Fibroblast of skin of right biceps (primary cell): ENCODE measurements at regions not wholly inside any gene's neighbourhood (a gene's known extent, or its start where the extent isn't known, plus 50 kb on each side); places are given as distances from the start of the nearest gene placed in this dataset.
A peak's percentile ranks its signal among the peaks of the same experiment; 100 is the strongest.

Source experiments
- DNase-seq: peaks from one replicate; pipeline ENCODE4 v3.0.0-alpha.2; 2013

DNA sequence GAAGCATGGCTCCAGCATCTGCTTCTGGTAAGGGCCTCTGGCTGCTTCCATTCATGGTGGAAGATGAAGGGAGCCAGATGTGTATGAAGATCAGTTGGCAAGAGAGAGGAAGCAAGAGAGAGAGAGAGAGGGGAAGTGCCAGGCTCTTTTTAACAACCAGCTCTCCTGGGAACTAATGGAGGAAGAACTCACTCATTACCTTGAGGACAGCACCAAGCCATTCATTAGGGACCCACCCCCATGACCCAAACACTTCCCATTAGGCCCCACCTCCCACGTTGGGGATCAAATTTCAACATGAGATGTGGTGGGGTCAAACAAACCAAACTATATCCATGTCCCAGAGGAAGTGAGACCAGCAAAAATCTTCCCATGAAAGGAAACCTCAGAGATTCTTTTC is 124.8 kb upstream of the SIX2 start:
- no peak for DNase-seq

- peak; percentile 34 for DNase-seq
Measured at GRCh38 chr2:45132551-45132950, 123.3 kb upstream of the SIX2 start.

- peak; percentile 40 for DNase-seq
Measured at GRCh38 chr2:45131587-45131986, 122.3 kb upstream of the SIX2 start.

DNA sequence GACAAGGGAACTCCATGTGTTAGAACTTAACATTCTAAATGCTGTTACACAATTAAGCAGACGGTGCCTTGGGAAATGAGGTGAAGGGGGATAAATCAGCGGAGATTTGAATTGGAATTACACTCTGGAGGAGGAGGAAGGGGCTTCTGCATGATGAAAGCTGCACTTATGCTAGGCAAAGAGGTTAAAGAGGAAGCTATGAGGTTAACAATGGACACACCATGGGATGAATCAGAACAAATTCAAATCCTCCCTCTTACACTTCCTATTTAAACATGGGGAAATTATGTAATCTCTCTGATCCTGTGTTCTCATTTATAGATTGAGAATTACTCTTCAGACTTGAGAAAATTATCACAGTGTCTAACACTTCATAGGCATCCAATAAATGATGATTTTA is 121.5 kb upstream of the SIX2 start:
- DNase-seq, result no peak

- DNase-seq, result peak; percentile 99
Measured at GRCh38 chr2:45128580-45128997, 119.3 kb upstream of the SIX2 start.

- DNase-seq, result no peak
Measured at GRCh38 chr2:45127891-45128290, 118.6 kb upstream of the SIX2 start.

- no peak for DNase-seq
Measured at GRCh38 chr2:45127321-45127720, 118.1 kb upstream of the SIX2 start.

- DNase-seq, result no peak
Measured at GRCh38 chr2:45125232-45125631, 116.0 kb upstream of the SIX2 start.

GRCh38 chr2:45124456-45124855 is 115.2 kb upstream of the SIX2 start:
- DNase-seq, result no peak

DNA sequence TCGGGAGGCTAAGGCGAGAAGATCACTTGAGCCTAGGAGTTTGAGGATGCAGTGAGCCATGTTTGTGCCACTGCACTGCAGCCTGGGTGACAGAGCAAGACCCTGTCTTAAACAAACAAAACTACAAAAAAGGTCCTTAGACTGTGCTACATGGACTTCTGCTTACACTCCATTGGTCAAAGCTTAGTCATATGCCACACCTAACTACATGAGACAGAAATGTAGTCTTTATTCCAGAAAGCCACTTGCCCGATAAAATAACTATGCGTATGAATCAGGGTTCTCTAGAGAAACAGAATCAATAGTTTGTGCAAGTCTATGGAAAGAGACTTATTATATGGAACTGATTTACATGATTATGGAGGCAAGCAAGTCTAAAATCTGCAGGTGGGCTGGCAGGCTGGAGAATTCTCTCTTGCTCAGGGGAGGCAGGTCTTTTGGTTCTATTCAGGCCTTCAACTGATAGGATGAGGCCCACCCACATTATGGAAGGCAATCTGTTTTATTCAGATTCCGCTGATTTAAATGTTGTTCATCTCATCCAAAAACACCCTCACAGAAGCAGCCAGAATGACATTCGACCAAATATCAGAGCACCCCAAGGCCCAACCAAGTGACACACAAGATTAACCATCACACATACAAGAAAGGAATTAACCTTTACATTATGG is 114.4 kb upstream of the SIX2 start:
- no peak for DNase-seq

DNA sequence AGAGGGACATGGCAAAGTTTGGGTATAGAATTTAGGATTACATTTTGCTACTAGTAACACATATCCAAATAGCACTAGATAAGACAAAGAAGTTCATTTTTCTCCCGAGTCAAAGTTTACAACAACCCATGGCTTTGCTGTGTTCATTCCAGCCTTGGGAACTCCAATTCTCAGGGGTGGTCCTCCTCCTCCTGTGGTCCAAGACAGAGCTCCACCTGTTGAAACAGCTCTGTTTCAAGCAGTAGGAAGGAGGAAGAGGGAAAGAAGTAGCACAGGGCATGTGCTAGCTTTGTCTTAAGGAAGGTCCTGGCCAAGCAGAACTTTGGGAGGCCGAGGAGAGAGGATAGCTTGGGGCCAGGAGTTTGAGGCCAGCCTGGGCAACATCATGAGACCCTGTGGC is 113.8 kb upstream of the SIX2 start:
- no peak for DNase-seq

GRCh38 chr2:45121236-45121927 is 112.1 kb upstream of the SIX2 start:
- no peak for DNase-seq

DNA sequence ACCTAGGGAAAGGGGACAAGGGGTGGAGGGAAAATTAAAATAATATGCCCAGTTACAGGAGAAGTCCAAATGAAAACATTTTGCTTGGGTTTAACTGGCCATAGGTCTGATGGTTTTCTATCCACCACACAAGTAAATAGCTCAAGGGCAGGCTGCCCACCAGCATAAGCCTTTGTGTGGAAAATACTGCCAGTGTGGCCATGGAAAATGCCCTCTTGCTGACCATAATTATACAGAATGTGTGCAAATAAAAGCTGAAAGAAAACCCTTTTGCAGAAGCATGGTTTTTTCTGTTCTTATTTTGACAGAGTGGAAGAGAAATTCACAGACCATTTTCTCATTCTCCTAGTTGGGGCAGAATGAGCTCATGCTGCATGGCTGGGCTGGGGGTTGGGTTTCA is 111.3 kb upstream of the SIX2 start:
- DNase-seq, result peak; percentile 29

- peak; percentile 95 for DNase-seq
Measured at GRCh38 chr2:45119855-45120254, 110.6 kb upstream of the SIX2 start.

DNA sequence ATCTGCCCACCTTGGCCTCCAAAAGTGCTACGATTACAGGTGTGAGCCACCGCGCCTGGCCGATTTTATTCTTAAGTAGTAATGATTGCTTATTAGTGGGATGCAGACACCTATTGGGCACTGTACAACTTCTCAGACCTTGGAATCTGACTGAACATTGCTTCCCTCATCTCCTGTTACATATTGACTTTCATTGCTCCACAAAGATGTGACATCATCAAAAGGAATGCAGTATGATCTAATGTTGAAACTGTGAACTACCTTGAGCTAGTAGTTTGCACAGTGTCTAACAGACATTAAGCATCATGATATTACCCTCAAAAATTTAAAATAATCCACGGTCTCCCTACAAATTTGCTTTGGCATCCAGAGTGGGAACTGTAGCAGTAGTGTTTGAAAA is 109.8 kb upstream of the SIX2 start:
- DNase-seq, result peak; percentile 80

DNA sequence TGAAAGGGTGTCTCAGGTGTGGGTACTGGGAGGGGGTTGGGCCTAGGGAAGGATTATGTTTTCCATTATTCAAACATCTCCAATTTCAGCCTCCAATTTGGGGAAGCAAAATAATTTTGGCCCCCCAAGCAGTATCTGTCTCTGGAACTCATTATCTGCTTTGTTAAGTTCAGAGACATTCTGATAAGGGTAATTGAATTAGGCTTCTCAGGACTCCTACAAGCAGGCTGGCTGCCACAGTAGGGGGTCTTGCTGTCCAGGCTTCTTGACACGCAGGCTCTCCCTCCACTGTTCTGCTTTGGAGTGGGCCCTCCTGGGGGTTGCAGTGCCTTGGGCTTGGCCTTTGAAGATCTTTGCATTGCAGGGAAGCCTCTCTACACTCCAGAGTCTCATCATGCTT is 108.1 kb upstream of the SIX2 start:
- DNase-seq, result no peak

DNA sequence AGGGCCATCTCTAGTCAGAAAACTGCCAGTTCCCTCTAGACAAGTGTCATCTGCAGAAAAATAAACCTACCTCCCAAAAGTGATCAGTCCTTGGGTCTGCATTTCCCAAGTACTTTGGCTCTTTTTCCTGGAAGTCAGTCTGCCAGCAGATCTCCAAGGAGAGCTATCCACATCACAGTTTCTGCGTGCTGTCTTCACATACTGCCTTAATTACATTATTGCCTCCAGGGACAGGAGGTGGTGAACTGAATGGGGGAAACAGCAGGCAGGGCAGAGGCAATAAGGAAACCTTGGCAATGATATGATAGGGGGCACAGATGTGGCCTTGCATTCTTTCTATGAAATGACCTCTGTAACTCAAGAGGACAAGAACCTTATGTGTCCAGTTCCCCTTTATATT is 105.9 kb upstream of the SIX2 start:
- DNase-seq, result no peak

- DNase-seq, result no peak
Measured at GRCh38 chr2:45114221-45114955, 105.1 kb upstream of the SIX2 start.

- no peak for DNase-seq
Measured at GRCh38 chr2:45112750-45113149, 103.5 kb upstream of the SIX2 start.

GRCh38 chr2:45105050-45105582 is 95.9 kb upstream of the SIX2 start:
- DNase-seq, result no peak

DNA sequence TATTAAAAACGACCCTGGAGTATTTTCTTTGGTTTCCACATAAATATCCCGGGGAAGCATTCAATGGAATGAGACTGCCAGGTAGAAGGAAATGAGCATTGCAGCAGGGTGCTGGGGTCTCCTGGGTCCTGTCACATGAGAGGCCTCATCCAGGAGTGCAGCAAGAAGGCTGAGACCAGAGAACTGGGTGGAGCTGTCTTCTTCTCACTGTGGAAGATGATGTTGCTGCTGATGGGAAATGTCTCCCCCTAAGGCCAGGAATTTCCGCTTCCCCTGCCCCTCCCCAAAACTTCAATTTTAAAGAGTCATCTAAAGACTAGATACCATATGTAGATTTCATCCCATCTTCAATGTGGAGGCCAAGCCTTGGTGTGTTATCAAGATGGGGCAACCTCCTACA is 95.2 kb upstream of the SIX2 start:
- DNase-seq, result no peak

GRCh38 chr2:45103351-45104345 is 94.4 kb upstream of the SIX2 start:
- no peak for DNase-seq
